ENCODE measurements at regions not wholly inside any gene's neighbourhood (a gene's known extent, or its start where the extent isn't known, plus 50 kb on each side); places are given as distances from the start of the nearest gene placed in this dataset.

- no peak for DNase-seq (ENCODE audit: low read depth in 1 of 2, low spot score in 2 of 2)
- Histone ChIP-seq H2BK12ac (ENCODE audit: low read depth, low read length) (no peak overlapping the region), H2AFZ (ENCODE audit: low read length) (no peak overlapping the region), H4K20me1 (replicated peaks in 1 of 2; ENCODE audit: control insufficient read depth in 1 of 2, insufficient read depth in 2 of 2, low read length in 2 of 2) (no peaks in the 10 kb centered on the region), H3K4me1 (replicated peaks in 1 of 4; ENCODE audit: control insufficient read depth in 3 of 4, insufficient read depth in 4 of 4, low read length in 3 of 4) (no peaks in the 10 kb centered on the region), H3K79me2 (ENCODE audit: control insufficient read depth in 1 of 2, insufficient read depth in 2 of 2, low read length in 2 of 2) (no peaks in the 10 kb centered on the region), H2BK5ac (ENCODE audit: low read depth, low read length) (no peak overlapping the region), H3K4ac (replicated peaks; ENCODE audit: insufficient read length, low read depth, low read length) (no peak overlapping the region), H4K91ac (replicated peaks; ENCODE audit: insufficient read length, low read length) (no peak overlapping the region), H3K27ac (ENCODE audit: low read depth, low read length) (no peak overlapping the region), H2AK5ac (ENCODE audit: low read depth, low read length) (no peak overlapping the region), H3K18ac (ENCODE audit: extremely low read depth, low read length) (no peak overlapping the region), H3K79me1 (ENCODE audit: low read depth, low read length) (no peaks in the 10 kb centered on the region), H3K9ac (replicated peaks in 1 of 4; ENCODE audit: extremely low read depth in 1 of 4, low read depth in 3 of 4, low read length in 3 of 4) (no peak overlapping the region), H3K27me3 (replicated peaks in 1 of 4; ENCODE audit: control insufficient read depth in 3 of 4, extremely low read depth in 1 of 4, insufficient read depth in 3 of 4, low read length in 3 of 4) (no peaks in the 10 kb centered on the region), H3K23me2 (ENCODE audit: low read depth, low read length) (no peaks in the 10 kb centered on the region), H3K56ac (replicated peaks; ENCODE audit: insufficient read length, low read depth, low read length) (no peak overlapping the region), H3K4me2 (ENCODE audit: insufficient read depth in 1 of 2, low read depth in 2 of 2, low read length in 2 of 2) (no peak overlapping the region), H2BK20ac (ENCODE audit: low read length) (no peak overlapping the region), H3K4me3 (ENCODE audit: extremely low read depth in 1 of 4, insufficient read depth in 2 of 4, low read depth in 3 of 4, low read length in 4 of 4) (no peak overlapping the region), H3K14ac (ENCODE audit: insufficient read length) (no peak overlapping the region), H2BK15ac (ENCODE audit: low read length) (no peak overlapping the region), H3K36me3 (ENCODE audit: control insufficient read depth in 2 of 4, insufficient read depth in 4 of 4, low read length in 3 of 4) (no peaks in the 10 kb centered on the region), H4K8ac (ENCODE audit: extremely low read depth, insufficient read depth, low read length) (no peak overlapping the region), H3K23ac (ENCODE audit: insufficient read length) (no peak overlapping the region), H4K5ac (ENCODE audit: insufficient read length, low read depth, low read length) (no peak overlapping the region), H3K9me3 (ENCODE audit: insufficient read depth in 2 of 2, low read depth in 1 of 2, low read length in 1 of 2) (no peaks in the 10 kb centered on the region), H2BK120ac (replicated peaks; ENCODE audit: low read depth, low read length) (no peak overlapping the region)
- no peak for TF ChIP-seq CHD2 (IDR thresholded peaks at IDR 0.05; ENCODE audit: low read length)
- TF ChIP-seq E2F6 (IDR thresholded peaks at IDR 0.05), result no peak
- TF ChIP-seq POLR2A (IDR thresholded peaks at IDR 0.05; ENCODE audit: control extremely low read depth in 1 of 2, low read depth in 2 of 2, low read length in 2 of 2), result no peak
- ChIA-PET POLR2A (ENCODE audit: partially characterized antibody) (no interaction called here), CTCF (ENCODE audit: partially characterized antibody) (no interaction called here)
- WGBS, 2 experiments (ENCODE audit: extremely low coverage in 1 of 2, insufficient coverage in 1 of 2, insufficient read length in 1 of 2, insufficient replicate concordance in 2 of 2, low coverage in 1 of 2, low lambda C conversion rate in 2 of 2, missing lambda C conversion rate in 1 of 2), result 93% methylated on average over 1 of the region's 1 CpG; no CpG with 5 or more reads in 1 of the 2 experiments
- FAIRE-seq, result no peak
These were observed 738.7 kb downstream of the MCTP2 start for GRCh38 chr15:94970096-94970495.

Measured in H1 (cell line).